ENCODE measurements at regions not wholly inside any gene's neighbourhood (a gene's known extent, or its start where the extent isn't known, plus 50 kb on each side); places are given as distances from the start of the nearest gene placed in this dataset.

DNA sequence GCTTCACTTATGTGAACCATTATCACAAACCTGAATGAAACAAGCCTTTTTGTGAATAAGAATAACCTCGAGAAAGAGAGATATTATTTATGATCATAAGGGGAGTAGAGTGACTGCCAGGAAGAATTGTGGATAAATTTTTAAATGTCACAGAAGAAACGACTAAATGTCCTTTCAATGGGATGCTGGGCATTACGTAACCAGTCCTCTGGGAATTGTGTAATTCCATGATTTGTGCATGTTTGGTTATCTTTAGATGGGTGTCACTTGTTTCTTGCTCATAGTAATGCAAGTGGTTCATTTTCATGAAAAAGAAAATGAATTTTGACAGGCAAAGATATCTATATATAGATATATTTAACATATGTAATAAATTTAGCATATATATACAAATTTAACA is 379.5 kb upstream of the AGTR1 start:
- Mint-ChIP-seq H3K4me3 (no peak overlapping the region), H3K4me1 (ENCODE audit: low read depth) (peaks cover 12% of the 10 kb centered on the region), H3K27ac (no peak overlapping the region), H3K9me3 (peaks cover 8% of the 10 kb centered on the region), H3K36me3 (ENCODE audit: low read depth) (no peaks in the 10 kb centered on the region), H3K27me3 (peaks cover 15% of the 10 kb centered on the region)
- intact Hi-C loops (cut with micrococcal nuclease) = loop anchor here (10.0 kb wide), 1 partner anchor 397 kb away; no protein-coding TSS in a partner anchor

DNA sequence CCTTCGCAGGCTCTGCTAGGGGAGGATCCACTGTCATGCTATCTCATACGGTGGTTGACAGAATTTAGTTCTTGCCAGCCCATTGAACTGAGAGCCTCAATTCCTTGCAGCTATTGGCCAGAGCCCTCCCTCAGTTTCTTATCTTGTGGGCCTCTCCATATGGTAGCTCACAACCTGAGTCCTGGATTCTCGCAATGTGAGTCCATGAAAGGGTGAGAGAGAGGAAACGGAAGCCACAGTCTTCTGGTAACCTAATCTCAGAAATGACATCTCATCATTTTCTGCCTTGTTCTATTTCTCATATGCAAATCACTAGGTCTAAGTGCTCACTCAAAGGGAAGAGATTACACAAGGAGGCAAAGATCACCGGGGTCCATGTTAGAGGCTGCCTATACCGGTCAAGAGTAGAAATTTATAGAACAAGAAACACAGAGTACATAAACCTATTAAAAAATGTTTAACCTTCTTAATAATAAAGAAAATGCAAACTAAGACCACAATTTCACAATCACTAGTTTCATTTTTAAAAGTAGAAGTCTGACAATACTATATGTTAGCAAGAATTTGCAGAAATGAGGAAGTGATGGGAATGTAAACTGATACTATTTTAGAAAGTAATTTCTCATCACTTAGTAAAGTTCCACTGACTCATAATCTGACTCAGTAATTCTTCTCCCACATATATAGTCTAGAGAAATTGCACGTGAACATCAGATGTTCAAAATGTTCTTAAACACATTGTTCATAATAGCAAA is 378.4 kb upstream of the AGTR1 start:
- H3K4me1 Mint-ChIP-seq (ENCODE audit: low read depth) = peaks cover 12% of the 10 kb centered on the region

DNA sequence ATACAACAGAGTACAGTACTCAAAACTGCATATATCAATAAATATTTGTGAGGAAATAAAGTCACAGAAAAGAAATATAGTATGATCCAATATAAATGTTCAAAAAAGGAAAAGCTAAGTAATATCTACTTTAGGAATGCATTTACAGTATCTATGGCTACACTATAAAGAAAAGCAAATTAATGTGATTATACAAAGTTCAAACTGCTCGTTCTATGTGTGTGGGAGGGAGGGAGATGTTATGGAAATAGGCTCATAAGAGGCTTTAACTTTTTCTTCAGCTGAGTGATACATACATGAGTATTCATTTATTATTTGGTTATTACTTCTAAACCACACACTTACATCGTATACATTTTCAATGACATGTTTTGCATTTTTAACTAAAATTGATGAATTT is 377.7 kb upstream of the AGTR1 start:
- peaks cover 12% of the 10 kb centered on the region for H3K4me1 Mint-ChIP-seq (ENCODE audit: low read depth)
- no peaks in the 10 kb centered on the region for H3K36me3 Mint-ChIP-seq (ENCODE audit: low read depth)
- no peak overlapping the region for H3K27ac Mint-ChIP-seq
- H3K9me3 Mint-ChIP-seq = peaks cover 8% of the 10 kb centered on the region
- intact Hi-C loops (cut with micrococcal nuclease) = loop anchor here (10.0 kb wide), 1 partner anchor 395 kb away; no protein-coding TSS in a partner anchor
- no peak overlapping the region for H3K4me3 Mint-ChIP-seq
- H3K27me3 Mint-ChIP-seq = peaks cover 26% of the 10 kb centered on the region

More for the DNA sequence above, 378.4 kb upstream of the AGTR1 start:
- intact Hi-C loops (cut with micrococcal nuclease) = loop anchor here (10.0 kb wide), 1 partner anchor 395 kb away; no protein-coding TSS in a partner anchor
- Mint-ChIP-seq H3K27me3 (peaks cover 24% of the 10 kb centered on the region), H3K4me3 (peak overlapping the region; percentile 61), H3K36me3 (ENCODE audit: low read depth) (no peaks in the 10 kb centered on the region), H3K27ac (peak overlapping the region; percentile 82), H3K9me3 (peaks cover 8% of the 10 kb centered on the region)

DNA sequence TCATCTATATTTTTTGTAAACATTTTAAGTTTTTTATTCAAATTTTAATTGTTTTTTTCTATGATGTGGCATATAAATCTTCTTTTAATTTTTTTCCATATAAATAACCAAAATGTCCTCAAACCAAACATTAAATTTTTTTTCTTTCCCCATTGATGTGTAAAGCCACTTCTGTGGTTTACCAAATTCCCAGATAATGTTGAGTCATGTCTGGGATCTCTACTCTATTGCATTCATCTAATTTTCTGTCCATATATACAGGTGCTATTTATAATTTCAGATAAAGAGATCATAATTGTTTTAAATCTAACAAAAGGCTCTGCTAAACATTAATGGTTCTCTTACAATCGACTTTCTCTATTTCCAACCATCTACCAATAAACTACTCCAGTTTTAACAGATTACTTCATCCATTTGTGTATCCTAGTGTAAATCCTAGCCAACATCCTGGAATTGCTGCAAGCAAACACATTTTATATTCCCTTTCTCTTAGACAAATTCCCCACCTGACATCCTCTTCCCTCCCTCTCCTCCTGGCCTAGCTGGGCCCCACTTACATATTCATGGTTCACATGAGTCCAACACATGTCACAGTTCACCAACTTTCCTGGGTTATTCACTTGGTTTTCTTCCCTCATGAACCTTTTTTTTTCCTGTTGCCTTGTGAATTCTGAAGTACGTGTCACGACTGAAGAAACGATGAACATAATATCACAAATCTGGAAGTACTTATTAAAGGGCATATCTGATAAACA is 368.0 kb upstream of the AGTR1 start:
- no peak overlapping the region for H3K4me3 Mint-ChIP-seq
- H3K9me3 Mint-ChIP-seq = no peaks in the 10 kb centered on the region
- H3K27ac Mint-ChIP-seq = no peak overlapping the region
- H3K36me3 Mint-ChIP-seq (ENCODE audit: low read depth) = no peaks in the 10 kb centered on the region
- no peaks in the 10 kb centered on the region for H3K4me1 Mint-ChIP-seq (ENCODE audit: low read depth)
- peaks cover 18% of the 10 kb centered on the region for H3K27me3 Mint-ChIP-seq
- intact Hi-C loops (cut with micrococcal nuclease) = no loop called here

DNA sequence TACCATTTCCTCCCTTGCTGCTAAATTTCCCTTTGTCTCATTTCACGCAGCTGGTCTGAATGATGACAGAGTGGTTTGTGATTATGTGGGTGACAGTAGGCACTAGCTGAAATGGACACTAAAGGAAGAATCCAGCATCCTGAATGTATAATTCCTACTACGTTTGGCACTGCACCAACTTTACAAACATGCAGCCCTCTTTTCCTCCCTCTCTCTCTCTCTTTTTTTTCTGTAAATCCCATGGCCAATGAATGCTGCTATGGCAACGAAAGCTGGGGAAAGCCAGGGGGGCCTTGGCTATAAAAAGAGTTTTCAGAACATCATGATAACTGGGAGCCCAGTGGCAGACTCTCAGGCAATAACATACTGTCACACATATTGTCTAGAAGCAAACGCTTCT is 367.2 kb upstream of the AGTR1 start:
- H3K9me3 Mint-ChIP-seq = no peaks in the 10 kb centered on the region
- H3K27me3 Mint-ChIP-seq = peaks cover 16% of the 10 kb centered on the region
- no peak overlapping the region for H3K27ac Mint-ChIP-seq
- intact Hi-C loops (cut with micrococcal nuclease) = no loop called here
- no peaks in the 10 kb centered on the region for H3K4me1 Mint-ChIP-seq (ENCODE audit: low read depth)
- no peak overlapping the region for H3K4me3 Mint-ChIP-seq
- H3K36me3 Mint-ChIP-seq (ENCODE audit: low read depth) = no peaks in the 10 kb centered on the region

DNA sequence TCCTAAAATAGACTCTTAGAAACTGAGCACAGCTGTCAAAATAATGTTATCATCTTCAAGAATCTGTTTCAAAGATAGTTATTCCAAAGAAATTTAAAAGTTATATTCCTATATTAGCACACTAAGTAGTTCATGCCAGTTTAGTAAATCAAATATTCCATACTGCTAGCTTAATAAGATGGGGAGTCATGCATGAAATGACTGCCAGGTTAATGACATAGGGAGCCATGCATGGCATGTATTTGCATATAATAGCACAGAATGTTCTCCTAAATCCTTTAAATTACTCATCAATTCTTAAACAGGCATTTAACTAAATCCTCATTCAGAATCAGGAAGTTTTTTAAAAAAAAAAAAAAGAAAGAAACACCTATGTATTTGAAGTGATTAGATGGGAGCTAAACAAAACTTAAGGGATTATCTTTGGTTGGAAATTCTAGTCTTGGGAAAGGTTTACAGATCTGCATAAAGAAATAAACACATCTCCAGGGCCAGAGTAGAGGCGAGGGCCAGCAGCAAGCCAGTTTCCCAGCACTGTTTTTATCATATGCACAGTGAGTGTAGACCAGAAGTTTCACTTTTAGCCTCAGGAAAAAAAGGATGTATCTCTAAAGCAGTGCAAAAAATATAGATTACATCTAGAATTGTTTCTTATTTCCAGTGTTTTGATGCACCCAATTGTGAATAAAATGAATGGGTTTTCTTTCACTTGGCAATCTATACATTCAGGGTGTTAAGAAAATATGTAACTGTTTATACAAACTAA is 366.4 kb upstream of the AGTR1 start:
- no peak overlapping the region for H3K4me3 Mint-ChIP-seq
- intact Hi-C loops (cut with micrococcal nuclease) = no loop called here
- H3K9me3 Mint-ChIP-seq = no peaks in the 10 kb centered on the region
- no peaks in the 10 kb centered on the region for H3K4me1 Mint-ChIP-seq (ENCODE audit: low read depth)
- no peak overlapping the region for H3K27ac Mint-ChIP-seq
- peaks cover 13% of the 10 kb centered on the region for H3K27me3 Mint-ChIP-seq
- no peaks in the 10 kb centered on the region for H3K36me3 Mint-ChIP-seq (ENCODE audit: low read depth)

DNA sequence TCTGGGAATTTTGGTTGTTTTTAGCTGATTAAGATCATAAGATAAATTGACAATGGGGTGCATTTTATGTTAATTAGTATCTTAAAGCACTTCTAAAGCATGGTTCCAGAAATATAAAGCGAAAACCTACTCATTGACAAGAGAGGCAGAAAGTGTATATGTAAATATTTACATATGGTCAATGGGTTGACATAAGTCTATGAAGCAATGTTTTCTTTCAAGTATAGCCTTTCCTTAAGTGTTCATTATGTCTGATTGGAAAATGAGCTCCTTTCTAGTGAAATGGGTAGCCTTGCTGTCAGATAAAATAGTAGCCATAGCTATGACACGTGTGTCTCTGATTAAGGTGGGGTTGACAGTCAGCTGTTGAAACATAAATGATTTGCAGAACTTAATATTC is 365.2 kb upstream of the AGTR1 start:
- Mint-ChIP-seq H3K9me3 (peaks cover 3% of the 10 kb centered on the region), H3K4me3 (no peak overlapping the region), H3K4me1 (ENCODE audit: low read depth) (no peaks in the 10 kb centered on the region), H3K27ac (no peak overlapping the region), H3K36me3 (ENCODE audit: low read depth) (no peaks in the 10 kb centered on the region), H3K27me3 (peaks cover 10% of the 10 kb centered on the region)
- intact Hi-C loops (cut with micrococcal nuclease) = no loop called here

DNA sequence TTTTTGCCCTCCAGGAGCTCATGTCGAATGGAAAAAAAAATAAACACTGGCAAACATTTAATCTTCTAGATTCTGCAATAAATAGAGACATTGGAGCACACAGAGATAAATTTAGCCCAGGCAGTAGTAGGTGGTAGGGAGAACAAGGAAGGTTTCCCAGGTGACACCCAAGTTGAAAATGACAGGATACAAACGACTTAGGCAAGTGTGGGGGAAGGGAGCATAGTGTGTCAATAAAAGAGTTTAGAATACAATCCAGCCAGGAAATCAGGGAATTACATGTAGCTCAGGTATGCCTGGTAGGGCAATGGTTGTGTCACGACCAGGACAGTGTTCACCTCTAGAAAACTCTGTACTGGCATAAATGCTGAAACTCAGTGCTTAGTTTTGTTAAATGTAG is 364.6 kb upstream of the AGTR1 start:
- Mint-ChIP-seq H3K27me3 (peaks cover 10% of the 10 kb centered on the region), H3K9me3 (peaks cover 8% of the 10 kb centered on the region), H3K36me3 (ENCODE audit: low read depth) (no peaks in the 10 kb centered on the region), H3K27ac (no peak overlapping the region), H3K4me3 (no peak overlapping the region), H3K4me1 (ENCODE audit: low read depth) (no peaks in the 10 kb centered on the region)
- intact Hi-C loops (cut with micrococcal nuclease) = no loop called here

DNA sequence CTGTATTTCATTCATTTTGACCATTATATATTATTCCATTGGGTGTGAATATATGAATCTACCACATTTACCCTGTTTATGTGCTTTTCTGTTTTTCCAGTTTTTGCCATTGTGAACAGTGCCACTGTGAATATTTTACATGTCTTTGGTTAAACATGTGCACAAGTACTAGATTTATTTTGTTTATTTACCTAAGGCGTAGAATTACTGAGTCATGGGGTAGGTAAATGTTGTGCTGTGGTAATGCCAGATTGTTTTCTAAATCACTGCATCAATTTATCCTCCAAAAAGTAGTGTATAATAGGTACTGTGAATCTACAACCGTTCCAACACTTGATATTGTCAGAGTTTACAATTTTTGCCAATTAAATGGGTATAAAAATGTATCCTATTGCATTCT is 362.1 kb upstream of the AGTR1 start:
- Mint-ChIP-seq H3K4me3 (no peak overlapping the region), H3K4me1 (ENCODE audit: low read depth) (no peaks in the 10 kb centered on the region), H3K36me3 (ENCODE audit: low read depth) (no peaks in the 10 kb centered on the region), H3K27ac (no peak overlapping the region), H3K9me3 (peaks cover 8% of the 10 kb centered on the region), H3K27me3 (peaks cover 6% of the 10 kb centered on the region)
- intact Hi-C loops (cut with micrococcal nuclease) = no loop called here

DNA sequence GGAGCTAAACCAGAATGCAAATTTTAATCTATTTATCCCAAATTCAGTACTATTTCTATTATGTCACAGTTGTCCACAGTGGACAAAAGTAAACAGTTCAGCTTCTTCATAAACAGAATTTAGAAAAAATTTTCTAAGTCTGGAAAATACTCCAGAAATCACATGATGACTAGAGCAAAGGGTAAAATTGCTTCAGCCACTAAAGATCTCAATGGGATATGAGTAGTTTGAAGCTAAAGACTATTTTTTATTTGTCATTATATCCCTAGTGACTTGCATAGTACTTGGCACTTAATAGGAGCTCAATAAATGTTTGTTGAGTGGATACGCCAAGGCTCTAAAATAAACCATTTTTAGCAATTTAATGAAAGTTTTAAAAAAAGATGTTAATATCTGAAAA is 354.3 kb upstream of the AGTR1 start:
- intact Hi-C loops (cut with micrococcal nuclease) = no loop called here

DNA sequence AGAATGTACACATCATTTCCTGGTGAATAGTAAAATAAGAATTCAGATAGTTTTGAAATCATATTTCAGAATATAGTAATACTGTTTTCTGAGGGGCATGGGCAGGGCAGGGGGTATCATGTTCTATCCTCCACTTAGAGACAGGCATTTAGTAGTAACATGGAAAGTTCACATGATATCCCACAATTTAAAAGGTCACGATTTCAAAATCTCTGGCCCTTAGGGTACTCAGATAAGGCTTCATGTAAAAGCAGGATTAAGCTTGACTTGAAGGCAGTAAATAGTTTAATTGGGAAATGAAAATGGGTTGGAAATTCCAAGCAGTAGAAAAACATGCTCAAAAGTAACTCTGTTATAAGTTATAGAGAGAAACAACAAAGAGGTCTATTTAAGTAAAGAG is 353.2 kb upstream of the AGTR1 start:
- intact Hi-C loops (cut with micrococcal nuclease) = no loop called here
- H3K9me3 Mint-ChIP-seq = peaks cover 9% of the 10 kb centered on the region
- H3K4me1 Mint-ChIP-seq (ENCODE audit: low read depth) = no peaks in the 10 kb centered on the region
- H3K27ac Mint-ChIP-seq = no peak overlapping the region
- no peaks in the 10 kb centered on the region for H3K27me3 Mint-ChIP-seq
- no peaks in the 10 kb centered on the region for H3K36me3 Mint-ChIP-seq (ENCODE audit: low read depth)
- H3K4me3 Mint-ChIP-seq = no peak overlapping the region

More for the DNA sequence above, 354.3 kb upstream of the AGTR1 start:
- Mint-ChIP-seq H3K4me3 (no peak overlapping the region), H3K27me3 (no peaks in the 10 kb centered on the region), H3K27ac (no peak overlapping the region), H3K36me3 (ENCODE audit: low read depth) (no peaks in the 10 kb centered on the region), H3K9me3 (peaks cover 4% of the 10 kb centered on the region), H3K4me1 (ENCODE audit: low read depth) (no peaks in the 10 kb centered on the region)

DNA sequence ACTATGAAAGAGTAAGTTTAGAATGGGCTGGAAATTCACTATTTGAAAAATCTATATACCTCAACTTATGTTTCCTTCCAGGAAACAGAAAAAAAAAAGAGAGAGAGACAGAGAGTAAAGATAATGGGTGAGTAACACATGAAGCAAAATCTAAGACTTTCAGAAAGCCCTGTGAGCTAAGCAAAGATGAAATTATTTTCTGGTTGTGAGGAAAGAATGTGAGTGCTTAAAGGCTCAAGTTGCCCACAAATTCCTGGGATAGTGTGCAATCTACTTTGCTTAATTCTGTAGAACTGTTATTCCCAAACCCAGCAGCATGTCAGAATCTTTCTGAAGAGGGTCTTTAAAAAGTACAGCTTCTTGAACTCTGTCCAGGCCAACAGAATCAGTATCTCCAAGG is 337.7 kb upstream of the AGTR1 start:
- intact Hi-C loops (cut with micrococcal nuclease) = no loop called here
- Mint-ChIP-seq H3K27me3 (no peaks in the 10 kb centered on the region), H3K4me3 (no peak overlapping the region), H3K4me1 (ENCODE audit: low read depth) (no peaks in the 10 kb centered on the region), H3K9me3 (no peaks in the 10 kb centered on the region), H3K27ac (no peak overlapping the region), H3K36me3 (ENCODE audit: low read depth) (no peaks in the 10 kb centered on the region)

DNA sequence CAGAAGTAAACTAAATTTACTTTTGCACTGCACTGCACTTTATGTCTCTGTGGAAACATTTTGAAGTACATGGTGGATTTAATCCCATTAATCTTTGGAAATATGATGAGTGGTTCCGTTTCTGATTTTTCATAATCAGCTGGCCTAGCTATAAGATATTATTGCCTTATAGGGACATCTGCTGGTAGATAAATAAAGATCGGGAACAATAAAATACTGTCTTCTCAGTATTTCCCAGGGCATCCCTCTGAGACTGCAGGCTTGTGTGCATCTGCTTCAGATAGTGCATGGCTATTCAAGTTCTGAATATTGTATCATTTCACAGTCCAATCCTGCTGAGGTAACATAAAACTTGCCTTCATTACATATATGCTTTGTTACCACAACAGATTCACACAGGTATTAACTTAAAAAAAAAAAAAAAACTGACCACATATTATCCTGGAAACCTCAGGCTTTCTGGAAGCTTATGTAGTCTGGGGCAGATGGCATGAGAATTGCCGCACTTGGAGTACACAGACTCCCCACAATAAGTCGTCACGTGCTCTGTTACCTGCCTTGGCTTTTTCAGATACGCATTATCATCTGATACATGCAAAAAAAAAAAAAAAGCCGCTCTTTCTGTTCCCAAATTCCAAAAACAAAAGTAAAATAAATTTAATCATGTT is 330.8 kb upstream of the AGTR1 start:
- no peaks in the 10 kb centered on the region for H3K27me3 Mint-ChIP-seq
- no peaks in the 10 kb centered on the region for H3K9me3 Mint-ChIP-seq
- H3K27ac Mint-ChIP-seq = no peak overlapping the region
- intact Hi-C loops (cut with micrococcal nuclease) = loop anchor here (1.0 kb wide), 1 partner anchor 58 kb away; no protein-coding TSS in a partner anchor
- no peaks in the 10 kb centered on the region for H3K4me1 Mint-ChIP-seq (ENCODE audit: low read depth)
- no peak overlapping the region for H3K4me3 Mint-ChIP-seq
- H3K36me3 Mint-ChIP-seq (ENCODE audit: low read depth) = no peaks in the 10 kb centered on the region
